Kidney glomerular epithelial cell (primary cell): ENCODE measurements at regions not wholly inside any gene's neighbourhood (a gene's known extent, or its start where the extent isn't known, plus 50 kb on each side); places are given as distances from the start of the nearest gene placed in this dataset.
"Not testable (repeated sequence)": the region's sequence is repeated elsewhere in the genome, so short reads cannot be mapped to it uniquely, and the experiment has no call there.

Source experiments
- DNase-seq: peaks from one replicate; lab custom pipeline; 2025; lab: John Stamatoyannopoulos, UW

- no peak for DNase-seq
Observed at GRCh38 chr12:43252585-43252984, 299.4 kb downstream of the ADAMTS20 start.

- no peak for DNase-seq
Observed at GRCh38 chr12:43245947-43246346, 306.1 kb downstream of the ADAMTS20 start.

DNA sequence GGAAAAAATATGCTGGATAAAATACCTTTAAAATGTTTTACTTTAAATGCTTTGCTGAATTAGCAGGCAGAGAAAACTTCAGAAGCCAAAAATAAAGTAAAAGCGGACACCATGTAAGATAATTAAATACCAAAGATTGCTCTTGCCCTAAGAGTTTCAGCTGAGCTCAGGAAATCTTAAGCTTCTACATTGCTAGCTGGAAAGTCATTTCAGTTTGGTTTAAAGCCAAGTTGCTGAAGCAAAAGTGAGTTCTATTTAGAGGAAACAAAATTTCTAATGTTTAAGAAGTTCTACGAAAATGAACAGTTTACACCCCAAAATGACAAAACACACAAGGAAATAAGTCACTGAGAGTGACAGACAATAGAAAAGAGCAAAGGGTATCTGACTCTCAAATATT, 310.0 kb downstream of the ADAMTS20 start:
- DNase-seq = no peak

DNA sequence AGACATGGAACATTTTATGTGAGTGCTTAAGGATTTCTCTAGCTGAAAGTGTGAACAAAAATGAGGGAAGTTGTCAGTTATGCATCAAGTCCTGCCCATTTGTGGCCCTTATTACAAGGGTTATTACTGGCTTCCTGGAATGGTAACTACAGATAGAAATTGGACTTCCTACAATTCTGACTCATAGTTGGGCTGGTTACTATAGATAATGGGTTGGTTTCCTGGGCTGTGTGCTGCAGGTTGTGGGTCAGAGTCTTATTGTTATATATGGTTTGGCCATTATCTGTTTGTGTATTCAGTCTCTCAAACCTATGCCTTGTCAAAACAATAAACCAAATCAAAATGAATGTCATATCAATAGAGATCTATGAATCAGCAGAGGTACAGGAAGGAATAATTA, 313.7 kb downstream of the ADAMTS20 start:
- no peak for DNase-seq

DNA sequence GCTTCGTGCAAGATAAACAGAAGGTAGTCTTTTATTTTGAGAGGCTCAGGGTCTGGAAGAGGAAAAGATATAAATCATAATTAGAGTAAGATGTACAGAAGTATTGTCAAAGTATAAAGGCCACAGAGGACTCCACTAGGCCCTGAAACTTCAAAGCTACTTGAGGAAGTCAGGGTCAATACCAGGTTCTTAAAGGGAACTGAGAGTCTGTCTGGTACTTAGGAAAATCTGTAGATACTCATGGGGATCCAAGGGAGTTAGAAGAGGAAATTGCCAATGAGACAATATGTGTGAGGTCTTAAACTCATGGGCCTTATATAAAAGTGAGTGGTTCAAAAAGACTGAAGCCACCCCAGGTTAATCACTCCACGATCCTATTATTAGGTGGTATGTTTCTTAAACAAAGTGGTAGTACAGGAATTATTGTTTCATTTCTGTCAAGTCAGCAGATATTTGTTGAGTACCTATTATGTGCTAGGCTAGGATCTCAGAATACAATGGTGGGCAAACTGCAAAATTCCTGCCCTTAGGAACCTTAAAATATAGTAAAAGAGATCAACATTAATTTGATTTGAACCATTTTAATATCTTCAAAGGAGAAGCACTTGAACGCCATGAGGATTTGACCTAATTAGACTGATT, 314.6 kb downstream of the ADAMTS20 start:
- no peak for DNase-seq

GRCh38 chr12:43235721-43236120, 316.3 kb downstream of the ADAMTS20 start:
- DNase-seq = no peak

GRCh38 chr12:43233861-43234260, 318.1 kb downstream of the ADAMTS20 start:
- no peak for DNase-seq

DNA sequence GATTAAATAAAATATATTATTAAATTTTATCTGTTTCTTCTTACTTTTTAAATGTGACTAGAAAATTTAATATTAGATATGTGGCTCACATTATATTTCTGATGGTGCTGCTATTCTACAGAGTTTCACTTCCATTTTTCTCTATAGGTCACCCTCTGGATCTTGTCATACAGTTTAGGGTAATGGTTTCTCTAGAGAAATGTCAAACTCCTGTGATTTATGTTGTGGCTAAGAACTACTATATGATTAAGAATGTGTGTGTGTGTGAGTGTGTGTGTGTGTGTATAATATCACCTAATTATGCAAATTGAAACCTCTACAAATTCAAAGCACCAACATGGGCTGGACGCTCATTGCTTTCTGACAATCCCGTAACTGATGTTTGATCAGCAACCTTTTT, 325.9 kb downstream of the ADAMTS20 start:
- no peak for DNase-seq

DNA sequence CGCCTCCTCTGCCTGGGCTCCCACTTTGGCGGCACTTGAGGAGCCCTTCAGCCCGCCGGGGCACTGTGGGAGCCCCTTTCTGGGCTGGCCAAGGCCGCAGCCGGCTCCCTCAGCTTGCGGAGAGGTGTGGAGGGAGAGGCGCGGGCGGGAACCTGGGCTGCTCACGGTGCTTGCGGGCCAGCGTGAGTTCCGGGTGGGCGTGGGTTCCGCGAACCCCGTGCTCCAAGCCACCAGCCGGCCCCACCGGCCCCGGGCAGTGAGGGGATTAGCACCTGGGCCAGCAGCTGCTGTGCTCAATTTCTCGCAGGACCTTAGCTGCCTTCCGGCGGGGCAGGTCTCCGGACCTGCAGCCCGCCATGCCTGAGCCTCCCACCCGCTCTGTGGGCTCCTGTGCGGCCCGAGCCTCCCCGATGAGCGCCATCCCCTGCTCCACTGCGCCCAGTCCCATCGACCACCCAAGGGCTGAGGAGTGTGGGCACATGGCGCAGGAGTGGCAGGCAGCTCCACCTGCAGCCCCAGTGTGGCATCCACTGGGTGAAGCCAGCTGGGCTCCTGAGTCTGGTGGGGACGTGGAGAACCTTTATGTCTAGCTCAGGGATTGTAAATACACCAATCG, 327.7 kb downstream of the ADAMTS20 start:
- DNase-seq = not testable (repeated sequence)

DNA sequence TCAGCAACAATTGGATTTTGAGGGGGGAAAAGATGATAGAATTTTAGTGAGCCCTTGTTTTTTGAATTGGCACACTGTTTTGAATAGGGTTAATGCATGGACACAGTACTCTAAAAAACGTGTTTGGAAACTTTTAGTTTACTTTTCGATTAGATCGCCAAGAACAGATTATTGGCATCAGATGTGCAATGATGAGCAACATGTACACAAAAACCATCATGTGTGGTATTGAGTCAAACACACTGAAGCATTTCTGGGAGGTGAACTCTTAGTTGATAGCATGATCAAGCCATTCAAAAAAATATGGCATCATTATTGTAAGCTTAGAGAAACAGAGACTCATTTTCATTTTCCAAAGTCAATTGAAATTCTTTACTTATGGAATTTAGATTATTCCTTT, 329.2 kb downstream of the ADAMTS20 start:
- no peak for DNase-seq

DNA sequence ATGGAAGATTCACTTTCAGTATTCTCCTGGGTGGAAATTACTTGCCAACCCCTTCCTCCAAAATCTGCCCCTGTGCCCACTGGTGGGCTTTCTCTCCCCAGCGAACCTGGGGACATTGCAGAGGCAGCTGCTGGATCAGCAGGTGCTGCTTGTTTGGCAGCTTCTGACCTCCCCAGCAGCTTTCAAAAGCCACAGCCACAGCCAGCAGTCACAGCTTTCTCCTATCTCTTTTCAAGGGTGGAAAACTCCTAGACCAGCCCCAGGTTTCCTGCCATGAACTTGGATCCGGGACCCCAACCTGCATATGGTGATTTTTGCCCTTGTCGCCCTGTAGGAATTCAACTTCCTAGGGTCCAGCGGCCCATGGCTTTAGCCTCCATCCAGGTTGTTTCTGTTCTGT, 330.8 kb downstream of the ADAMTS20 start:
- no peak for DNase-seq

DNA sequence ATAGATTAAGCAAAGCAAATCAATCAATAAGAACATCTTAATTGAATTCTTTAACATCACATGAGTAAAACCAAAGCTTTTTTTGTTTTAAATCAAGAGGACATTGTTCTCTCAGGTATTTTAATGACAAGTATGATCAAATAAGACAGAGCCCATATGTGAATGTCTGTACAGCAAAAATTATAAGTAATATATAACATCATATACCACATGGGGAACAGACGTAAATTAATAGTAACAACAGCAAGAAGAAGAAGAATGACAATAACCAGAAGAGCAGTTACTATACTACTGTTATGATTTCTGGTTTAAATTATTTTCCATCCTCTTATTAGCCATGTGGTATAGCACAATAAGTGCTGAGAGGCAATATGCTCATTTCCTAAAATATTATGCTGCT, 335.5 kb downstream of the ADAMTS20 start:
- DNase-seq = no peak

DNA sequence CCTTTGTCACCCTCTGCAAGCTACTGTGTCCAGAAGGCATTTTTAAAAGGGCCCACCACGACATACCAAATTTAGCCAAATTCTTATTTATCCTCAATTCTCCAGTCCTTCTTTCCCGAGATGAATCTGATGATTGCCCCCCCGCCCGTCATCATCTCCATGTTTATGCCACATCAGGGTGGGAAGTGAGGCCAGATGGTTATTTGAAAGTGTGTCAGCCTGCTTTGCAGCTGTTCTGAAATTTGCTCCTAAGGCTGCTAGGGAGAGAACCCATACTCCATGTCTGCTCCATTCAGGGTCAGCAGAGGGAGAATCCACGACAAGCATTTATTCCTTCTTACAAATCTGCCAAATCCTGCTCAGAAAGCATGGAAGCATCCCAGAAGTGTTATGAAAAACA, 337.8 kb downstream of the ADAMTS20 start:
- no peak for DNase-seq

DNA sequence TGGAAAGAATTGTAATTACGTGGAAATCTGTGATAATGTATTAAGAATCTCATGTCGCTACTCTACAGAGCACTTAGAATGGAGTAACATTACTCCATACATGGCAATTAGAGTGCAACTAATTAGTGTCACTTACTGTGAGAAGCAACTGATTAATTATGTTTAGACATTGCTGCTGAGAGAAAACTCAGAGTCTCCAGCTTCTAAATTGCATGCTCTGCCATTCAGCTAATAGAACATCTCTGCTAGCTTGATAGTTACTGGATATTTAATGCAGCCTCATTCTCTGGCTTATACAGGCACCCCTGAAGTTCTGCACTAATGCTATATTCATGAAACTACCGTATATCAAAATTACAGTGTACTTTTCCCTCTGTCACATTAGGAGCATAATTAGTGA, 338.4 kb downstream of the ADAMTS20 start:
- no peak for DNase-seq

GRCh38 chr12:43210485-43211192, 341.4 kb downstream of the ADAMTS20 start:
- peak; percentile 92 for DNase-seq

GRCh38 chr12:43208627-43209026, 343.4 kb downstream of the ADAMTS20 start:
- DNase-seq = peak; percentile 97

DNA sequence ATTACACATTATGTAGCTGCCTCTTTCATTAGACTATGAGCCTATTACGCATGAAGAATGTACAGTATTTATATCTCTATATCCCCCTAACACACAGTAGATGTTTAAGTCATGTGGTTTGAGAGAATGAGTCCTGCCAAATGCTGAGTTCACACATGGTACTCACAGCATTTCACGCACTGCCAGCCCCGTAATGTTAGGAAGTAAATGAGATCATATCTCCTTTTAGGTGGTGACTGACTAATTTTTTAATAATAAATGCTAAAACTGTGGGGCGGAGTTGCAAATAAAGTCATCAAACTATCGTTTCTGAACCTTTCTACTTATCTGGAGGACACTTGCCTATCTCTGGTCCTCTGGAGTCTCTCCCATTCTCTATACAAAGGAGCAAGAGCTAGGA, 343.8 kb downstream of the ADAMTS20 start:
- peak; percentile 96 for DNase-seq

DNA sequence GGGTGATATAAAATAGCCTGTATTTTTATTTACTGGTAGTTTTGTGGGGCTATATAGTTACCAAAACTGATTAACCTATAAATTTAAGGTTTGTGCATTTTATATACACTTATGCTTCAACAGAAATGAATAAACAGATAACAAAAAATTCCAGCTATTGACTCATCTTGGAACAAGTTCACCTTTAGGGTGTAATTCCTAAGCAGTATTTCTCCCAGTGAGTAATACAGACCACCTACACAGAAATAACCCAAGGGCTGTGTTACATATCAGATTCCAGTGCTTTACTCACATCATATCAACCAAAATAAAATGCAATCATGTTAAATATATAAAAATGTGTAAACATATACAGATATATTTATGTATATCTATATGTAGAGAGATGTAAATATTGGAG, 345.6 kb downstream of the ADAMTS20 start:
- DNase-seq = peak; percentile 45

GRCh38 chr12:43198608-43199007, 353.4 kb downstream of the ADAMTS20 start:
- no peak for DNase-seq

DNA sequence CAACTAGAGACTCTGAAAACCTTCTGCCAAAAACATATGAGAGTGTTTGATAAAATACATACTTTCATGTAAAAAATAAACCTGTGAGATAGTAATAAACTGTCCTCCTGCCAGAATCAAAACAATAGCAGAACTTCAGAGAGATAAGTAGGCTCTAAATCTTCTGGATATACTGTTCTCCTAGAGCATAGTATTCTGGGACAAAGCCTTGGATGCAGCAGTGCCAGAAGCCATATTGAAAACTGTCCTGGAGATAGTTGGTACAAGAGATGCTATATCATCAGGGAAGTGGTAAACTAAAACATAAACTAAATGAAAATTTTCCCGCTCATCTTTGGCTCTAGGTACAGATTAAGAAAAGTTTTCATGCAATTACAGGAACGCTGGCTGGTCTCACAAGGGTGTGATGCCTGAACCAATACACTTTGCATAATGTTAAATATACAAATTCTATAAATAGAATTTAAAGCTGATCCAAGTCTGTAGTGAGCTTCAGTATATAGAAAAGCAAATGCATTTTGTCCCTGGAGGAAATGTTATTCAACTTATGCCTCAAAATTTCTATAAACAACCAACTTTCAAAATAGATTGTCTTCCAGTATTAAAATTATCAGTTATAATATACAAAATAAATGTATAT, 355.6 kb downstream of the ADAMTS20 start:
- DNase-seq = no peak

GRCh38 chr12:43193096-43193495, 358.9 kb downstream of the ADAMTS20 start:
- DNase-seq = not testable (repeated sequence)

GRCh38 chr12:43192442-43192841, 359.6 kb downstream of the ADAMTS20 start:
- not testable (repeated sequence) for DNase-seq

- DNase-seq = no peak
Observed at GRCh38 chr12:43180242-43180641, 371.8 kb downstream of the ADAMTS20 start.
